H1 (cell line): ENCODE measurements at regions not wholly inside any gene's neighbourhood (a gene's known extent, or its start where the extent isn't known, plus 50 kb on each side); places are given as distances from the start of the nearest gene placed in this dataset.

ENCODE experiments used
- CTCF ChIA-PET: fragments of 300-600 bp; sonication (Branson Sonifier 250); formaldehyde crosslinking; loops from one replicate; lab custom pipeline; 2021; ENCODE audit not compliant: partially characterized antibody; lab: Charles Lee
- POLR2A ChIA-PET: fragments of 300-600 bp; sonication (Branson Sonifier 250); formaldehyde crosslinking; loops from one replicate; lab custom pipeline; 2021; ENCODE audit warnings: inconsistent platforms; ENCODE audit not compliant: partially characterized antibody; lab: Charles Lee
- DNase-seq, 2 experiments: peaks; one replicate each; pipeline versions ENCODE4 v3.0.0 to v3.0.0-alpha.2; 2010 to 2022; ENCODE audit warnings: low spot score in 2 of 2, low read depth in 1 of 2, mixed read lengths in 1 of 2
- FAIRE-seq: peaks from 2 replicates; lab custom pipeline; 2011; peaks lifted over from hg19 to GRCh38; lab: Jason Lieb, UNC
- H2AFZ ChIP-seq: 2 replicates; pipeline ENCODE4 v1.8.1; 2012; ENCODE audit warnings: low read length, inconsistent platforms
- H2AK5ac ChIP-seq: 2 replicates; pipeline ENCODE4 v1.6.1; 2013; ENCODE audit warnings: low read depth, low read length
- H2BK120ac ChIP-seq: replicated peaks from 2 replicates; pipeline ENCODE3; 2013; ENCODE audit warnings: low read depth, low read length, inconsistent platforms
- H2BK12ac ChIP-seq: 2 replicates; pipeline ENCODE4 v1.6.1; 2013; ENCODE audit warnings: low read depth, low read length
- H2BK15ac ChIP-seq: 2 replicates; pipeline ENCODE4 v1.6.1; 2013; ENCODE audit warnings: low read length
- H2BK20ac ChIP-seq: 2 replicates; pipeline ENCODE4 v1.6.1; 2013; ENCODE audit warnings: low read length
- H2BK5ac ChIP-seq: 2 replicates; pipeline ENCODE4 v1.6.1; 2013; ENCODE audit warnings: low read depth, low read length
- H3K14ac ChIP-seq: 2 replicates; pipeline ENCODE4 v1.6.1; 2013; ENCODE audit warnings: inconsistent platforms; ENCODE audit not compliant: insufficient read length
- H3K18ac ChIP-seq: 2 replicates; pipeline ENCODE4 v1.6.1; 2013; ENCODE audit warnings: low read length; ENCODE audit errors: extremely low read depth
- H3K23ac ChIP-seq: 2 replicates; pipeline ENCODE4 v1.6.1; 2013; ENCODE audit warnings: inconsistent platforms; ENCODE audit not compliant: insufficient read length
- H3K23me2 ChIP-seq: 2 replicates; pipeline ENCODE4 v1.6.1; 2013; ENCODE audit warnings: low read depth, low read length
- H3K27ac ChIP-seq: 2 replicates; pipeline ENCODE4 v1.6.1; 2011; ENCODE audit warnings: low read depth, low read length, inconsistent platforms
- H3K27me3 ChIP-seq, 4 experiments: replicated peaks in 1 of 4; 1 replicate in 1 of 4; 2 replicates in 3 of 4; pipeline versions ENCODE4 v1.6.1 to v1.8.1; 2011 to 2013; ENCODE audit warnings: low read length in 3 of 4, mild to moderate bottlenecking in 3 of 4, inconsistent platforms in 2 of 4, mixed read lengths in 2 of 4, moderate library complexity in 1 of 4; ENCODE audit not compliant: control insufficient read depth in 3 of 4, insufficient read depth in 3 of 4; ENCODE audit errors: extremely low read depth in 1 of 4
- H3K36me3 ChIP-seq, 4 experiments: 2 replicates each; pipeline versions ENCODE4 v1.6.1 to v1.8.1; 2011 to 2013; ENCODE audit warnings: mild to moderate bottlenecking in 4 of 4, low read length in 3 of 4, moderate library complexity in 2 of 4, control low read depth in 1 of 4, inconsistent platforms in 1 of 4; ENCODE audit not compliant: insufficient read depth in 4 of 4, control insufficient read depth in 2 of 4
- H3K4ac ChIP-seq: replicated peaks from 2 replicates; pipeline ENCODE3; 2013; ENCODE audit warnings: low read length, low read depth, mixed read lengths, inconsistent platforms; ENCODE audit not compliant: insufficient read length
- H3K4me1 ChIP-seq, 4 experiments: replicated peaks in 1 of 4; 1 replicate in 1 of 4; 2 replicates in 3 of 4; pipeline versions ENCODE4 v1.6.1 to v1.8.1; 2011 to 2013; ENCODE audit warnings: low read length in 3 of 4, inconsistent platforms in 2 of 4, mixed read lengths in 1 of 4; ENCODE audit not compliant: insufficient read depth in 4 of 4, control insufficient read depth in 3 of 4
- H3K4me2 ChIP-seq, 2 experiments: 2 replicates each; pipeline versions ENCODE4 v1.6.1 to v1.8.1; 2011 to 2013; ENCODE audit warnings: low read depth in 2 of 2, low read length in 2 of 2, control low read depth in 1 of 2, inconsistent platforms in 1 of 2, mild to moderate bottlenecking in 1 of 2; ENCODE audit not compliant: insufficient read depth in 1 of 2
- H3K4me3 ChIP-seq, 4 experiments: fragments of 200-600, 300-600 bp in 1 of 4; sonication (generic), shearing (Covaris generic), sonication (Bioruptor Twin) in 1 of 4; 2 replicates each; pipeline versions ENCODE4 v1.5.1 to v1.8.1; 2011 to 2016; ENCODE audit warnings: low read length in 4 of 4, low read depth in 3 of 4, control low read depth in 2 of 4, inconsistent platforms in 2 of 4, mild to moderate bottlenecking in 2 of 4, mixed read lengths in 1 of 4, moderate library complexity in 1 of 4; ENCODE audit not compliant: insufficient read depth in 2 of 4; ENCODE audit errors: extremely low read depth in 1 of 4
- H3K56ac ChIP-seq: replicated peaks from 2 replicates; pipeline ENCODE3; 2013; ENCODE audit warnings: low read depth, mild to moderate bottlenecking, mixed read lengths, low read length, inconsistent platforms; ENCODE audit not compliant: insufficient read length
- H3K79me1 ChIP-seq: 2 replicates; pipeline ENCODE4 v1.6.1; 2013; ENCODE audit warnings: low read depth, low read length, control low read depth
- H3K79me2 ChIP-seq, 2 experiments: 2 replicates each; pipeline versions ENCODE4 v1.6.1 to v1.8.1; 2012 to 2013; ENCODE audit warnings: low read length in 2 of 2, mild to moderate bottlenecking in 2 of 2, inconsistent platforms in 1 of 2; ENCODE audit not compliant: insufficient read depth in 2 of 2, control insufficient read depth in 1 of 2
- H3K9ac ChIP-seq, 4 experiments: replicated peaks in 1 of 4; 1 replicate in 1 of 4; 2 replicates in 3 of 4; pipeline versions ENCODE4 v1.6.1 to v1.8.1; 2011 to 2013; ENCODE audit warnings: low read depth in 3 of 4, low read length in 3 of 4, control low read depth in 2 of 4, mild to moderate bottlenecking in 2 of 4, moderate library complexity in 2 of 4, inconsistent platforms in 1 of 4; ENCODE audit errors: extremely low read depth in 1 of 4
- H3K9me3 ChIP-seq, 2 experiments: 2 replicates each; pipeline versions ENCODE4 v1.6.1 to v1.8.1; 2012 to 2013; ENCODE audit warnings: mild to moderate bottlenecking in 2 of 2, moderate library complexity in 2 of 2, control low read depth in 1 of 2, inconsistent platforms in 1 of 2, low read depth in 1 of 2, low read length in 1 of 2, mixed read lengths in 1 of 2; ENCODE audit not compliant: insufficient read depth in 2 of 2
- H4K20me1 ChIP-seq, 2 experiments: replicated peaks in 1 of 2; 2 replicates each; pipeline versions ENCODE3 to v1.8.1; 2011 to 2013; ENCODE audit warnings: inconsistent platforms in 2 of 2, low read length in 2 of 2, mild to moderate bottlenecking in 1 of 2; ENCODE audit not compliant: insufficient read depth in 2 of 2, control insufficient read depth in 1 of 2
- H4K5ac ChIP-seq: 2 replicates; pipeline ENCODE4 v1.6.1; 2013; ENCODE audit warnings: low read length, low read depth, mixed read lengths, inconsistent platforms; ENCODE audit not compliant: insufficient read length
- H4K8ac ChIP-seq: 2 replicates; pipeline ENCODE4 v1.8.0; 2013; ENCODE audit warnings: mild to moderate bottlenecking, moderate library complexity, low read length, inconsistent platforms; ENCODE audit not compliant: insufficient read depth; ENCODE audit errors: extremely low read depth
- H4K91ac ChIP-seq: replicated peaks from 2 replicates; pipeline ENCODE3; 2013; ENCODE audit warnings: low read length, mixed read lengths, inconsistent platforms; ENCODE audit not compliant: insufficient read length
- GABPA ChIP-seq: IDR thresholded peaks from 2 replicates; pipeline ENCODE4 v1.6.1; 2011; ENCODE audit warnings: mild to moderate bottlenecking, low read length, moderate library complexity, borderline replicate concordance; ENCODE audit not compliant: insufficient read depth
- YY1 ChIP-seq: IDR thresholded peaks from 2 replicates; pipeline ENCODE4 v1.6.1; 2011; ENCODE audit warnings: low read depth, mild to moderate bottlenecking, low read length
- WGBS, 2 experiments: shearing (Covaris generic) in 1 of 2; methylation state at CpG; one replicate each; pipeline versions ENCODE4 v1.1.6 to v1.1.7; 2013 to 2015; ENCODE audit warnings: low lambda C conversion rate in 2 of 2, mixed read lengths in 2 of 2, inconsistent platforms in 1 of 2, low coverage in 1 of 2, missing lambda C conversion rate in 1 of 2; ENCODE audit not compliant: insufficient replicate concordance in 2 of 2, insufficient coverage in 1 of 2, insufficient read length in 1 of 2; ENCODE audit errors: extremely low coverage in 1 of 2, missing lambda C conversion rate in 1 of 2; 5-methylcytosine and 5-hydroxymethylcytosine counted together

GRCh38 chr18:53886058-53886457 lies 338.4 kb downstream of the MBD2 start:
- H3K4me3 ChIP-seq = no peak overlapping the region
- ChIA-PET CTCF (interaction anchor here (0.5 kb wide), 1 partner anchor 64 kb away, joined by 3 read pairs; no protein-coding TSS in a partner anchor), POLR2A (no interaction called here)
- no peak overlapping the region for H2AK5ac ChIP-seq
- H3K23ac ChIP-seq = no peak overlapping the region
- no peak overlapping the region for H2BK5ac ChIP-seq
- no peaks in the 10 kb centered on the region for H3K79me2 ChIP-seq
- no peak overlapping the region for H2BK12ac ChIP-seq
- no peak overlapping the region for H3K4me2 ChIP-seq
- H2BK20ac ChIP-seq = no peak overlapping the region
- DNase-seq (no peak), FAIRE-seq (no peak)
- no peak overlapping the region for H4K91ac ChIP-seq
- no peaks in the 10 kb centered on the region for H3K36me3 ChIP-seq
- 89% methylated on average over 1 of the region's 1 CpG; no CpG with 5 or more reads in 1 of the 2 experiments for WGBS, 2 experiments
- H4K5ac ChIP-seq = no peak overlapping the region
- no peak overlapping the region for H3K14ac ChIP-seq
- H3K27ac ChIP-seq = no peak overlapping the region
- no peak overlapping the region for H2BK15ac ChIP-seq
- H4K8ac ChIP-seq = no peak overlapping the region
- no peaks in the 10 kb centered on the region for H3K4me1 ChIP-seq
- peaks cover 1% of the 10 kb centered on the region; the same call in 1 of the 2 replicates for H3K23me2 ChIP-seq
- no peak overlapping the region for H3K18ac ChIP-seq
- H4K20me1 ChIP-seq = no peaks in the 10 kb centered on the region
- no peak overlapping the region for H3K9ac ChIP-seq
- no peaks in the 10 kb centered on the region for H3K9me3 ChIP-seq
- no peak overlapping the region for H2BK120ac ChIP-seq
- H3K79me1 ChIP-seq = no peaks in the 10 kb centered on the region
- no peak for TF ChIP-seq YY1
- no peak for TF ChIP-seq GABPA
- TF ChIP-seq, all 59 proteins: peak for 0
- Histone ChIP-seq H3K4ac (no peak overlapping the region), H3K56ac (no peak overlapping the region), H3K27me3 (no peaks in the 10 kb centered on the region), H2AFZ (no peak overlapping the region)
